GM18499 (cell line): ENCODE measurements at regions not wholly inside any gene's neighbourhood (a gene's known extent, or its start where the extent isn't known, plus 50 kb on each side); places are given as distances from the start of the nearest gene placed in this dataset.

ENCODE experiments used
- ATAC-seq: cut with Tn5 transposase; IDR thresholded peaks from one replicate; pipeline ENCODE4 v1.9.1; 2021; ENCODE audit warnings: moderate number of reproducible peaks; ENCODE audit not compliant: insufficient read depth, unreplicated experiment

DNA sequence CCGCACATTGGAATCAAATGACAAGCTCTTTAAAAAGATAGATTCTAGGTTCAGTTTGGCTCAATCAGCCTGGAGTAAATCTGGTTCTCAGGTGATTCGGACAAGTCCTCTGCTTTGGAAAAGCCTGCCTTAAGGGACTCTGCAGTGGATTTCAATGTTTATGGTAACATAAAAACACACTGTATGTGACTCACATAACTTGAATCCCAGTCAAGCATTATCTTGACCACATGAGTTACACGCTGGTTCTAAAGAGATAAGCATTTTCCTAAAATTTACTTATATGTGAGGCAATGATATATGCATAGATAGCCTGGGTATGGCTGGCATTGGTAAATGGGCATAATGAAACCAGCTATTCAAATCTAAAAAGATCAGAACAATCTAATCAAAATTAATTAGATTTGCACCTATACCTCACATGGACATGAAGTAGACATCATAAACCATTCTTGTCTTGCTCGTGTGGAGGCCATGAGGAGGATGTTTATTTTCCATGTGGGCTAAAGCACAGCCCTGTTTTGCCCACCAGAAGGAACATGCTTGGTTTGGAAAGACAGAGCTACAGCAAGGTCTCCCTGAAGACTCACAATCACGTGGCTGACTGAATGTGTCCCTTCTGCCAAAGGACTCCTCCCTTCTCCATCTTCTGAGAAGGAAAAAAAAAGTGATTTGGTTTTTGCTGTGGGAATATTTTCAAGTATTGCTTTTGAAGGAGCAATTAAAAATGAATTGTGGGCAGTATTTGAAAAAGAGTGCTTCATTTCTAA is 351.7 kb downstream of the DIRAS2 start:
- ATAC-seq: no peak

GRCh38 chr9:90296539-90296938 is 346.1 kb downstream of the DIRAS2 start:
- ATAC-seq: no peak

DNA sequence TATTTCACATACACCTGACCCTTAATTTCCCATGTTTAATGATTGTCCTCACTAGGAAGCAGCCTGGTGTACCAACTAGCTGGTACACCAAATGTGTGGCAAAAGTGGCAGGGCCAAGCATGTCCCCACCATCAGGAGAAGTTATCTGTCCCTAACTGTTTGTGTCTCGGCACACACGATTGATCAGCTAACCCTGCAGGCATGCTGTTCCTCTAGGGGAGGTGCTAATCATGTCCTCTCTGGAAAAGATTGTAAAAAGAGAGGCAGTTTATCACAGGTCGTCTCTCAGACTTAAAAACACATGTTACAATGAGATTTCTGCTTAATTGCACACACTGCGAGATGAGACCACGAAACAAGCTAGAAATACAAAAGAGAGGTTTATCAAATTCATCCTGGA is 342.7 kb downstream of the DIRAS2 start:
- no peak for ATAC-seq

GRCh38 chr9:90300611-90301276 is 341.9 kb downstream of the DIRAS2 start:
- ATAC-seq: no peak

- no peak for ATAC-seq
Observed at GRCh38 chr9:90301277-90301653, 341.4 kb downstream of the DIRAS2 start.

DNA sequence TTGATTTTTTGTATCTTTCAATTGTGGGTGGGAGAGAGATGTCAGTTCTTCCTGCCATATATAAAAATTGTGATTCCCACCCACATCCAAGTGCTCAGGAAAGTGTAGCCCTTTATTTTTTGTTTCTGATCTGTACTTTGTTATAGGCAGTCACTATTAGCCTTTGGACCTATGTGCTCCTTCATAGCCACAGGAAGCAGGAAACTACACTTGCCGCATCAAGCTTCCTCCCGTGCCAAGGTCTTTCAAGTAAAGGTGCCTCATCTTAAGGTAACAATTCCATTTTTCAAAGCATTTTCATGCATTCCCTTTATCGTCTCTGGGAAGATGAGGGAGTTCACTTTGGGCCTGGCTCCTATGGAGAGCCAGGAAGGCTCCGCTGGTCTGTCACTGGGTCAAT is 339.0 kb downstream of the DIRAS2 start:
- no peak for ATAC-seq

GRCh38 chr9:90306158-90306557 is 336.5 kb downstream of the DIRAS2 start:
- ATAC-seq: no peak

DNA sequence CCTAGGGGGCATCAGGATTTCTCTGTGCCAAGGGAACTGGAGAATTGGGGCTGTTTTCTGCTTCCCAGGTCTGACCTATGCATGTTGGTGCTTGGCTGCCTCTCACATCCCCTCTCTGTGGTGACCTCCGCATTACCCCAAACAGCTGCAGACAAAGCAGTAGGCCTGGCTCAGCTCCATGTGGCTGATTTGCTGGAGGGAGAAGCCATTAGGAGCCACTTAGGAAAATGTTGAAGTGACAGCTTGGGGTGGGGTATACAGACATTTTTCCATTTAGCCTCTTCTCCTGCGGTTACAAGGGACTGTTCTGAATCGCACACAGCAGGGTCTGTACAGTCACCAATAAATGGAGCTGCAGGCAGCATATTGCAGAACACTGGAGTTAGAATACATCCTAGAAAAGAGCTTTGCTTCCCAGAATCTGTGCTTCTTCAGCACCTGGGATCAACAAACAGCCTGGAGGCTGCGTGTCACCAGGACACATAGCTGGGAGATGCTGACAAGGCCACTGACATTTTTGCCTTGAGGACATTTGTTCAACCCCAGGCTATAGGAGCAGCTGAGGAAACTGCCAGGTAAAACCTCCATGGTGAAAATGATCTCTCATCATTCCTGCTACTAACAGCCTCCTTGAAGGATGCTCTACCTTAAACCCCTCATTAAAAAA is 335.3 kb downstream of the DIRAS2 start:
- ATAC-seq: no peak

GRCh38 chr9:90307891-90308290 is 334.7 kb downstream of the DIRAS2 start:
- ATAC-seq: no peak

GRCh38 chr9:90308691-90309090 is 333.9 kb downstream of the DIRAS2 start:
- ATAC-seq: no peak

DNA sequence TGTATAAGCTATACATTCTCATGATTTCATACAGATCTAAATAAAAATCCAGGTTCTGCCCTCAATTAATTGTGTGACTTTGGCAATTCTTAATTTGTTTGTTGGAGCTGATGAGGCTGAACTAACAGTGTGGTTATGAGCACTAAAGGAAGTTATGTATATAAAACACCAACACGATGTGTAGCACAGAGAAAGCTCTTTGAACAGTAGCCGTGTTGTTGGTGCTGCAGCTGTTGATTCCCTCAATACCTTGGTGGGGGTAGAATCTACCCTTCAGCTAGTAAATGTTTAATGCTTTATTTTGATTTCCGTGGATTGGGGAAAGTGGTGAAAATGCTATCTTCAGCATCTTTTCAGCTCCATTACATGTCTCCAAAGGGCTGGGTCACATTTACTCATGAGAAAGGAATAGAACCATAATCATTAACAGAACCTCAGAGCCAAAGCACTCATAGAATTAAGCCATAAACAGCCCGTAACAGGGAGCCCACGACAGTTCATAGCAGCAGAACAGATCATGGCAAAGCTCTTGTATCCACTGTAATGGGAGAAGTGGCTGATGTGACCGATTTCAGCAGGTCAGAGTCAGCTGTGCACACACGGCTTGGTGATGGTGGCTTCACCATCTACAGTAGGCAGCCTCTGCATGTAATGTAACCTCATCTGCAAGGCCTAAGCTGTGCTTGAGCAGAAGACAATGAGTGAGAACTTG is 332.7 kb downstream of the DIRAS2 start:
- ATAC-seq: no peak

DNA sequence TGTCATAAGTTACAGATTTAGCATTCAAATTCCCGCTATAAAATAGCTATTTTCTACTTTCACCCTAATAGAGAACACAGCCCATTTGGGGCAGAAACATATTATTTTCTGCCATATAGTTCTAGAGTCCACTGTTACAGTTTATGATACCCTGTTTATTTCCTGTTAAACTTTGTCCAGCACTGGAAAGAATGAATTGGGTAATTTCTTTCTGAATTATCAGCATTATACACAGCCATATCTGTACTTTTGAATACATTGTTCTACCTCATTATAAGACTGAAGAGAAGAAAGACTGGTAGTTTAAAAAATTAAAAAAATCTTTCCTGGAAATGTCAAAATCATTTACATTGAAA is 332.1 kb downstream of the DIRAS2 start:
- ATAC-seq: no peak

DNA sequence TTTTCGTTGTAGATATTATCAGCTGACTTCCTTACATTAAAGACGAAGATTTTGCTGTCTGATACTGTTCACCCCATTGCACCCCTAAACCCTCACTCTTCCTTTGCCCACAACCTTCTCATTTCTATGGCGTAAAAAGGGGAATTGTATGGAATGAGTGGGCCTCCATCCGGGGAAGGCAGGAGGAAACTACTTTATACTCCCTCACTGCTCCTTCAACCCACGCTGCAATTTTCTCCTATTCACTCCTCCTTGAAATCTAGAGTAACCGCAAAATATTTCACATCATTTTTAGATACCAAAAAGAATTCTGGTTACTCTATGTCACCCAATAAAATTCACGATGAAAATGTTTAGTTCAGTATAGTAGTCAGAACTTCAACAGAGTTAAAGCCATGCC is 330.8 kb downstream of the DIRAS2 start:
- no peak for ATAC-seq

DNA sequence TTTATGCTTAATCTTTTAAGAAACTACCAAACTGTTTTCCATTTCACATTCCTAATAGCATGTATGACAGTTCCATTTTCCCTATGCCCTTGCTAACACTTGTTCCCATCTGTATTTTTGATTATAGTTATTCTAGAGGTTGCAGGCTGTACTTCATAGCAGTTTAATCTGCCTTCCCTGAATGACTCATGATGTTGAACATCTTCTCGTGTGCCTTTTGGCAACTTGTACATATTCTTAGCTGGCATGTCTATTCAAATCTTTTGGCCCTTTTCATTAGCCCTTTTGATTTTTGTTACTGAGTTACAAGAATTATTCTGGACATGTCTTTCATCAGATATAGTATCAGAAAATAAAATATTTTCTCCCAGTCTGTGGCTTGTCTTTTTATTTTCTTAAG is 320.3 kb downstream of the DIRAS2 start:
- no peak for ATAC-seq

DNA sequence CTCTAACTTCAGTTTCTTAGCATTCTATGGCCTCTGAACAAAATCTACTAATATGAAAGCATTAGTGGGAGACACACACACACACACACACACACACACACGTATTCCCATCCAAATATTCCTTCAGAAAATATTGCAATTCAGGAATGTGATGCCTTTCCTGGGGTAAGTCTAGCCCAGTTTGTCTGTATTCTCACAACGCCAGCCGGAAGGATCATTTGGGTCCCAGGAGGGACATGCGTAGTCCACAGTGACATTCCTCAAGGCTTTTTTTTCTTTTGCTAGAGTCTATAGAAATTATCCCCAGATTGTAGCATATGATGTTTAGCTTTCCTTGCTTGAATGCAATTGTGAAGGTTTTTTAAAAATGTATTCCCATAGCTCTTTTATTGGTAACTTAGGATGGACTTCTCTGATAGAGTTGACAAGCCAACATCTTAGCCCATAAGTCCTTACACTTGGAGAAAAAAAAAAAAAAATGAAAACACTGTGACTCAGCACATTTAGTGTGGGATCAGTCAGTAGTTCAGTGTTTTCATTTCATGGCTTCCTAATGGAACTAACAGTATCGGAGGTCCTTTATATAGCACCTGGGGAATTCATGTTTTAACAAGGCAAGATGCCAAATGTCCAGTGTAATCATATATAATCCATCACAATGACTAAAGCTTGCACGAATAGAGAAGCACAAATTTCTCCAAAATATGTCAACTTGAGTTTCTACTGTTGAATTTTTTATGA is 316.5 kb downstream of the DIRAS2 start:
- no peak for ATAC-seq

GRCh38 chr9:90330231-90330630 is 312.4 kb downstream of the DIRAS2 start:
- no peak for ATAC-seq

DNA sequence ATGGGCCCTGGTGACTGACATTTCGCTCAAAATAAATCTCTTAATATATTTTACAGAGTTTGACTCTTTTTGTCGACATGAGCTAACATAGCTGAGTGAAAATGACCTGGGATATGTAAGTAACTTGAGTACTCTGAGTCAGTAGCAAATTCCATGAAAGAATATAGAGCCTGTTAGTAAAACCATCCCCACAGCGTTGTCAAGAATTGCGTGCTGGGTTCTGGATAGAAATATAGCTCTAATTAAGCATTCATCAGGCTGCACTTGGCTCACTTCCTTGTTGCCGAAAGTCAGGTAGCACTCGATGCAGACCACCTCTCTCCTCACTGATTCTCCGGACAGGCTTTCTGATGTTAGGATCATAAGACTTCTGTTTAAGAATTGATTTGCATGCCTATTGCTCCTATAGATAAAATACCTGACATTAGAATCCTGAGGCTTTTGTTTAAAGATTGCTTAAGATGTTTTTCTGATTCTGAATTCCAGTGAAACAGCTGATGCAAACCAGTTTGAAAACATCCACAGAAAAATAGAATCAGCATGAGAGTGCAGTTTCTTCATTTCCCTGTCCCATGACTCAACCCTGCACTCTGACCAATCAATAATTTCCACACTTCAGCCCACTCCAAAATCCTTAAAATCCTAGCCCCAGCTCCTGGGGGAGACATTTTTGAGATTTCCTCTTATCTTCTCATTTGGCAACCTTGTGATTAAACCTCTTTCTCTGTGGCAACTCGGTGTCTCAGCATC is 310.6 kb downstream of the DIRAS2 start:
- no peak for ATAC-seq

GRCh38 chr9:90333226-90333625 is 309.4 kb downstream of the DIRAS2 start:
- no peak for ATAC-seq

GRCh38 chr9:90340421-90340820 is 302.2 kb downstream of the DIRAS2 start:
- ATAC-seq: no peak

DNA sequence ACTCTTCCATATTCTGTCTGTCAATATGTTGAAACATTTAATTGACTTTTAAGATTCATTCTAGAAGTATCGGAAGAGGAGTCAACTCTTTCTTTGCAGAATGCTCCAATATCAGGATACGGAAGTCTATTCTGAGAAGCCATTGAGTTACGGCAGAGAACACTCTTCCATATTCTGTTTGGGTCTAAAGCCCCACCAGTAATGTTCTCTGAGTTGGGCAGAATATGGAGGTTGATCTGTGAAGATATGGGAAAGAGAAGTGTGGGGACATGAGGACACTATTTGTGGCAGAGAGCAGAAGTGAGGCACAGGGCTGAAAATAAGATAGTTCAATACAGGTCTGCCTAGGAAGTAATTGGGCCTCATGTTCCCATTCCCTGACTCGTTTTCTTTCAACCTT is 300.0 kb downstream of the DIRAS2 start:
- ATAC-seq: no peak
